Activated CD4-positive, alpha-beta T cell treated with anti-CD3 and anti-CD28 coated beads for 48 hours (primary cell): ENCODE measurements at regions not wholly inside any gene's neighbourhood (a gene's known extent, or its start where the extent isn't known, plus 50 kb on each side); places are given as distances from the start of the nearest gene placed in this dataset.

Experiments
- DNase-seq: peaks from one replicate; pipeline ENCODE4 v3.0.0-alpha.2; 2020

- DNase-seq, result no peak
Observed at GRCh38 chr6:1081551-1082284, 230.2 kb upstream of the FOXQ1 start.

GRCh38 chr6:1080453-1081337, 231.2 kb upstream of the FOXQ1 start:
- no peak for DNase-seq

DNA sequence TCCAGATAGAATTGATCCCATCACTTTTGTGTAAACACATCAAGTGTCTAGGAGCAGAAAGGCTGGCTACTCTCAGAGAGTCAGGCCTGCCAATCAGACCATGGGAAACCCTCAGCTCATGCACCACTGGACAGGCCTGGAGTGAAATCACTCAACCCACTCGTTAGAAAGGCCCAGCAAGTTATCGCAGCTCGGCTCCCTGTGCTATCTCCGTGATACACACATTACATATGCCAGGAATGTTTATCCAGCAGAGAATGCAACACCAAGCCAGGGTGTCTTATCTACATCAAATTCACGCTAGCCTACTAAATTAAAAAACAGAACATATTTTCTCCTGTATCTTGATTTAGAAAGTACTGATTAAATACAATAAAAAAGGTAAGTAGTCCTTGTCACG, 232.4 kb upstream of the FOXQ1 start:
- DNase-seq, result no peak

- no peak for DNase-seq
Observed at GRCh38 chr6:1077478-1078416, 234.2 kb upstream of the FOXQ1 start.

- no peak for DNase-seq
Observed at GRCh38 chr6:1076531-1077459, 235.1 kb upstream of the FOXQ1 start.

GRCh38 chr6:1075880-1076279, 236.0 kb upstream of the FOXQ1 start:
- DNase-seq, result no peak

- no peak for DNase-seq
Observed at GRCh38 chr6:1075444-1075843, 236.5 kb upstream of the FOXQ1 start.

GRCh38 chr6:1070085-1070521, 241.8 kb upstream of the FOXQ1 start:
- no peak for DNase-seq

GRCh38 chr6:1068905-1069304, 243.0 kb upstream of the FOXQ1 start:
- no peak for DNase-seq

DNA sequence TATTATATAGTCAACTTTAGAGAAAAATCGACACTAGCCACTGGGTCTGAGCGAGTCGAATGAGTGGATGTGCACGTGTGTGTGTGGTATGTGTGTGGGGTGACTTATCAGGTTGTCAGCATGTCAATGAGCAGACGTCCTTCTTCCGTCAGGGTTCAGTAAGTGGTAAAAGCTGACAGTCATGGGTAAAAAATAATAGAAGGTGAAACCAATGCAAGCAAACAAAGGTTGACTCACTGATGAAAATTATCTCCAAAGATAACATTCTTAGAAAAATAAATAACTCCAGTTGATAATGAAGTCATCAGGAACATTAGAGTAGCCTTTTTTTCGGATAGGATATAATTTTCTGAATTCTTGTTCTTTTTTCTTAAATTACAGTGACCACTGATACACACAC, 243.8 kb upstream of the FOXQ1 start:
- no peak for DNase-seq

- DNase-seq, result no peak
Observed at GRCh38 chr6:1067346-1067745, 244.6 kb upstream of the FOXQ1 start.

- DNase-seq, result no peak
Observed at GRCh38 chr6:1066449-1067090, 245.3 kb upstream of the FOXQ1 start.

GRCh38 chr6:1065986-1066385, 245.9 kb upstream of the FOXQ1 start:
- no peak for DNase-seq

- no peak for DNase-seq
Observed at GRCh38 chr6:1063671-1064355, 248.1 kb upstream of the FOXQ1 start.

GRCh38 chr6:1062786-1063545, 248.9 kb upstream of the FOXQ1 start:
- DNase-seq, result no peak

DNA sequence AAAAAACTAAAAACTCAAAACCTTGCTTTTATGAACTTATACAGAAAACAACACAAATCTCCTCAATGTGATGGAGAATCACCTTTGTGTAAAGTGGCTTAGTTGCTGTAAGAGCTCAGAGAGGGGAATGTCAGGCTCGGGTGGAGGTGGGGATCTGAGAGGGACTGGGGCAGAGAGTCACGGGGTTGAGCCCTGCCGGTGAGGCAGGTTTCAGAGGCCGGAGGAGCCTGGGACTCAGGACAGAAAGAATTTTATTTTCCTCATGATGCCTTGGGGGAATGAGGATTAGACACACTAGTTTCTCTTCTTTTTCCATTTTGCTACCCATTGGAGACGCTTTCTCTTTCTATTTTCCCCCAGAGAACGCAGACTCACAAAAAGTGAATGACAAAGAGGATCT, 252.3 kb upstream of the FOXQ1 start:
- no peak for DNase-seq

GRCh38 chr6:1057490-1058135, 254.3 kb upstream of the FOXQ1 start:
- no peak for DNase-seq

- DNase-seq, result no peak
Observed at GRCh38 chr6:1055015-1055921, 256.6 kb upstream of the FOXQ1 start.
